ENCODE measurements at regions not wholly inside any gene's neighbourhood (a gene's known extent, or its start where the extent isn't known, plus 50 kb on each side); places are given as distances from the start of the nearest gene placed in this dataset.

- TF ChIP-seq POLR2AphosphoS5 (IDR thresholded peaks at IDR 0.05; ENCODE audit: low read depth, low read length) (no peak), TAF1 (IDR thresholded peaks at IDR 0.05; ENCODE audit: borderline replicate concordance, insufficient read depth, low read length) (no peak)
These were observed 95.1 kb downstream of the ZFP36L2 start for GRCh38 chr2:43131051-43131889.

All from PFSK-1 (cell line).